ENCODE measurements at regions not wholly inside any gene's neighbourhood (a gene's known extent, or its start where the extent isn't known, plus 50 kb on each side); places are given as distances from the start of the nearest gene placed in this dataset.

GRCh38 chr12:69136931-69137613 lies 102.3 kb upstream of the CPSF6 start:
- no peaks in the 10 kb centered on the region for H3K4me1 ChIP-seq
- TF ChIP-seq EP300 (IDR thresholded peaks at IDR 0.05), result no peak
- no peak for TF ChIP-seq CTCF (IDR thresholded peaks at IDR 0.05)
- no peak for TF ChIP-seq POLR2AphosphoS5 (IDR thresholded peaks at IDR 0.05)
- TF ChIP-seq POLR2A (IDR thresholded peaks at IDR 0.05; ENCODE audit: low read depth), result no peak
- no peaks in the 10 kb centered on the region for H3K27me3 ChIP-seq

GRCh38 chr12:69141074-69141473 lies 98.3 kb upstream of the CPSF6 start:
- Histone ChIP-seq H3K36me3 (no peaks in the 10 kb centered on the region), H3K27me3 (no peaks in the 10 kb centered on the region), H3K4me1 (no peaks in the 10 kb centered on the region), H3K9me3 (peaks cover 0 to 21% (median 19%) of the 10 kb centered on the region in 4 donors), H3K27ac (replicated peaks in 1 of 4) (no peak overlapping the region), H3K4me3 (no peak overlapping the region)
- no peak for TF ChIP-seq POLR2AphosphoS5 (IDR thresholded peaks at IDR 0.05)
- TF ChIP-seq POLR2A (IDR thresholded peaks at IDR 0.05; ENCODE audit: low read depth), result no peak
- TF ChIP-seq CTCF (IDR thresholded peaks at IDR 0.05), result no peak
- no peak for TF ChIP-seq EP300 (IDR thresholded peaks at IDR 0.05)
- DNase-seq (ENCODE audit: extremely low spot score), result no peak
- WGBS, result 74% methylated on average over 2 of the region's 2 CpGs
- intact Hi-C loops (cut with DNase I), result no loop called here

More at GRCh38 chr12:69136931-69137613, 102.3 kb upstream of the CPSF6 start:
- H3K36me3 ChIP-seq, result no peaks in the 10 kb centered on the region
- H3K4me3 ChIP-seq, result no peak overlapping the region
- WGBS, result 98% methylated on average over 2 of the region's 2 CpGs
- intact Hi-C loops (cut with DNase I), result no loop called here
- DNase-seq (ENCODE audit: extremely low spot score), result peak; percentile 34
- H3K27ac ChIP-seq (replicated peaks in 1 of 4), result no peak overlapping the region
- peaks cover 0 to 21% (median 19%) of the 10 kb centered on the region in 4 donors for H3K9me3 ChIP-seq

- peaks cover 0 to 14% (median 4%) of the 10 kb centered on the region in 4 donors for H3K4me1 ChIP-seq
- H3K9me3 ChIP-seq, result no peaks in the 10 kb centered on the region
- TF ChIP-seq CTCF (IDR thresholded peaks at IDR 0.05), result no peak
- TF ChIP-seq POLR2A (IDR thresholded peaks at IDR 0.05; ENCODE audit: low read depth), result no peak
- no peak for TF ChIP-seq EP300 (IDR thresholded peaks at IDR 0.05)
- no peak for TF ChIP-seq POLR2AphosphoS5 (IDR thresholded peaks at IDR 0.05)
- no peaks in the 10 kb centered on the region for H3K27me3 ChIP-seq
- intact Hi-C loops (cut with DNase I), result no loop called here
- no peak overlapping the region for H3K27ac ChIP-seq (replicated peaks in 1 of 4)
- H3K36me3 ChIP-seq, result no peaks in the 10 kb centered on the region
- H3K4me3 ChIP-seq, result no peak overlapping the region
- no peak for DNase-seq (ENCODE audit: extremely low spot score)
- WGBS, result 50% methylated on average over 2 of the region's 2 CpGs
Observed at GRCh38 chr12:69149270-69149669, 90.1 kb upstream of the CPSF6 start.

GRCh38 chr12:69150083-69150795 lies 89.1 kb upstream of the CPSF6 start:
- intact Hi-C loops (cut with DNase I), result no loop called here
- DNase-seq (ENCODE audit: extremely low spot score), result peak; percentile 53
- H3K36me3 ChIP-seq, result no peaks in the 10 kb centered on the region
- WGBS, result 73% methylated on average over 4 of the region's 4 CpGs
- TF ChIP-seq POLR2A (IDR thresholded peaks at IDR 0.05; ENCODE audit: low read depth), result no peak
- TF ChIP-seq POLR2AphosphoS5 (IDR thresholded peaks at IDR 0.05), result no peak
- no peak for TF ChIP-seq CTCF (IDR thresholded peaks at IDR 0.05)
- TF ChIP-seq EP300 (IDR thresholded peaks at IDR 0.05), result no peak
- H3K27ac ChIP-seq (replicated peaks in 1 of 4), result no peak overlapping the region
- H3K27me3 ChIP-seq, result no peaks in the 10 kb centered on the region
- H3K4me3 ChIP-seq, result no peak overlapping the region
- no peaks in the 10 kb centered on the region for H3K9me3 ChIP-seq
- peaks cover 0 to 14% (median 4%) of the 10 kb centered on the region in 4 donors for H3K4me1 ChIP-seq

Data from esophagus muscularis mucosa (tissue), 4 donors.